Nephron progenitor cell (in vitro differentiated cells): ENCODE measurements at regions not wholly inside any gene's neighbourhood (a gene's known extent, or its start where the extent isn't known, plus 50 kb on each side); places are given as distances from the start of the nearest gene placed in this dataset.

Experiments
- DNase-seq: peaks from one replicate; pipeline ENCODE4 v3.0.0; 2021
- H3K27ac Mint-ChIP-seq: 2 replicates; pipeline ENCODE4 v1.8.0; 2021; ENCODE audit warnings: mild to moderate bottlenecking, moderate library complexity, mixed read lengths
- H3K27me3 Mint-ChIP-seq: 2 replicates; pipeline ENCODE4 v1.8.0; 2021; ENCODE audit warnings: mild to moderate bottlenecking, low read depth, mixed read lengths; ENCODE audit not compliant: poor library complexity
- H3K36me3 Mint-ChIP-seq: 2 replicates; pipeline ENCODE4 v1.8.0; 2021; ENCODE audit warnings: low read depth, mixed read lengths
- H3K4me1 Mint-ChIP-seq: 2 replicates; pipeline ENCODE4 v1.8.0; 2021; ENCODE audit warnings: mixed read lengths
- H3K4me3 Mint-ChIP-seq: 2 replicates; pipeline ENCODE4 v1.8.0; 2021; ENCODE audit warnings: mild to moderate bottlenecking, moderate library complexity, mixed read lengths
- H3K9me3 Mint-ChIP-seq: 2 replicates; pipeline ENCODE4 v1.8.0; 2021; ENCODE audit warnings: mild to moderate bottlenecking, moderate library complexity, mixed read lengths
- CTCF ChIP-seq: fragments of 200-600 bp; sonication (generic); IDR thresholded peaks from 2 replicates; pipeline ENCODE4 v1.5.0; 2021; ENCODE audit warnings: antibody characterized with exemption

GRCh38 chr4:123666486-123666885 lies 269.9 kb downstream of the SPRY1 start:
- no peak for DNase-seq
- no peak for TF ChIP-seq CTCF
- Mint-ChIP-seq H3K36me3 (peaks cover 15% of the 10 kb centered on the region), H3K27me3 (no peaks in the 10 kb centered on the region), H3K9me3 (peaks cover 20% of the 10 kb centered on the region), H3K27ac (no peak overlapping the region), H3K4me3 (no peak overlapping the region), H3K4me1 (no peaks in the 10 kb centered on the region)

- peaks cover 20% of the 10 kb centered on the region for H3K9me3 Mint-ChIP-seq
- no peaks in the 10 kb centered on the region for H3K27me3 Mint-ChIP-seq
- no peak overlapping the region for H3K4me3 Mint-ChIP-seq
- peaks cover 15% of the 10 kb centered on the region for H3K36me3 Mint-ChIP-seq
- no peak for TF ChIP-seq CTCF
- DNase-seq = no peak
- no peaks in the 10 kb centered on the region for H3K4me1 Mint-ChIP-seq
- no peak overlapping the region for H3K27ac Mint-ChIP-seq
Observed at GRCh38 chr4:123667496-123667895, 270.9 kb downstream of the SPRY1 start.

- Mint-ChIP-seq H3K4me1 (peaks cover 1% of the 10 kb centered on the region), H3K9me3 (peaks cover 20% of the 10 kb centered on the region), H3K27ac (no peak overlapping the region), H3K36me3 (peaks cover 15% of the 10 kb centered on the region), H3K27me3 (no peaks in the 10 kb centered on the region), H3K4me3 (no peak overlapping the region)
- DNase-seq = no peak
- no peak for TF ChIP-seq CTCF
Observed at GRCh38 chr4:123667991-123668390, 271.4 kb downstream of the SPRY1 start.

- Mint-ChIP-seq H3K36me3 (peaks cover 3% of the 10 kb centered on the region), H3K27me3 (no peaks in the 10 kb centered on the region), H3K4me3 (no peak overlapping the region), H3K27ac (no peak overlapping the region), H3K9me3 (peaks cover 8% of the 10 kb centered on the region), H3K4me1 (peaks cover 34% of the 10 kb centered on the region)
- no peak for DNase-seq
- no peak for TF ChIP-seq CTCF
Observed at GRCh38 chr4:123671636-123672404, 275.2 kb downstream of the SPRY1 start.

GRCh38 chr4:123672987-123673386 lies 276.4 kb downstream of the SPRY1 start:
- no peak for DNase-seq
- TF ChIP-seq CTCF = no peak
- Mint-ChIP-seq H3K9me3 (no peaks in the 10 kb centered on the region), H3K4me1 (peaks cover 44% of the 10 kb centered on the region), H3K27me3 (no peaks in the 10 kb centered on the region), H3K4me3 (no peak overlapping the region), H3K27ac (peak overlapping the region; percentile 11), H3K36me3 (no peaks in the 10 kb centered on the region)

GRCh38 chr4:123673971-123674370 lies 277.4 kb downstream of the SPRY1 start:
- no peak for TF ChIP-seq CTCF
- Mint-ChIP-seq H3K36me3 (no peaks in the 10 kb centered on the region), H3K9me3 (no peaks in the 10 kb centered on the region), H3K4me3 (no peak overlapping the region), H3K4me1 (peaks cover 47% of the 10 kb centered on the region), H3K27ac (peak overlapping the region; percentile 15), H3K27me3 (no peaks in the 10 kb centered on the region)
- DNase-seq = no peak
